Gastrocnemius medialis (tissue), 4 donors: ENCODE measurements at regions not wholly inside any gene's neighbourhood (a gene's known extent, or its start where the extent isn't known, plus 50 kb on each side); places are given as distances from the start of the nearest gene placed in this dataset.

Source experiments
- CTCF ChIP-seq, 5 experiments: fragments of 450-650 bp in 3 of 5; fragments of 200-600 bp in 2 of 5; sonication (generic) in 2 of 5; IDR thresholded peaks in 4 of 5; conservative IDR thresholded peaks in 1 of 5; 1 replicate in 4 of 5; 2 replicates in 1 of 5; pipeline ENCODE4 v1.5.1; 2016 to 2019; ENCODE audit warnings: antibody characterized with exemption in 5 of 5, mild to moderate bottlenecking in 3 of 5, moderate library complexity in 3 of 5
- POLR2A ChIP-seq, 2 donors: fragments of 450-650 bp; IDR thresholded peaks; one replicate each; pipeline ENCODE4 v1.6.1; 2017; ENCODE audit warnings: antibody characterized with exemption in 2 of 2, mild to moderate bottlenecking in 2 of 2, moderate library complexity in 2 of 2

GRCh38 chr1:59149435-59149834, 147.5 kb upstream of the FGGY start:
- TF ChIP-seq CTCF (IDR thresholded peaks at IDR 0.05 in 4 of 5, conservative IDR thresholded peaks at IDR 0.05 in 1 of 5) (no peak), POLR2A (IDR thresholded peaks at IDR 0.05) (no peak)
